HG02610 (cell line): ENCODE measurements at regions not wholly inside any gene's neighbourhood (a gene's known extent, or its start where the extent isn't known, plus 50 kb on each side); places are given as distances from the start of the nearest gene placed in this dataset.
"Not testable (repeated sequence)": the region's sequence is repeated elsewhere in the genome, so short reads cannot be mapped to it uniquely, and the experiment has no call there.

Experiments used
- ATAC-seq: cut with Tn5 transposase; IDR thresholded peaks from one replicate; pipeline ENCODE4 v1.9.1; 2021; ENCODE audit warnings: mild to moderate bottlenecking, moderate library complexity; ENCODE audit not compliant: unreplicated experiment

- ATAC-seq: not testable (repeated sequence)
Observed at GRCh38 chr4:118502967-118503366, 150.2 kb upstream of the PRSS12 start.

DNA sequence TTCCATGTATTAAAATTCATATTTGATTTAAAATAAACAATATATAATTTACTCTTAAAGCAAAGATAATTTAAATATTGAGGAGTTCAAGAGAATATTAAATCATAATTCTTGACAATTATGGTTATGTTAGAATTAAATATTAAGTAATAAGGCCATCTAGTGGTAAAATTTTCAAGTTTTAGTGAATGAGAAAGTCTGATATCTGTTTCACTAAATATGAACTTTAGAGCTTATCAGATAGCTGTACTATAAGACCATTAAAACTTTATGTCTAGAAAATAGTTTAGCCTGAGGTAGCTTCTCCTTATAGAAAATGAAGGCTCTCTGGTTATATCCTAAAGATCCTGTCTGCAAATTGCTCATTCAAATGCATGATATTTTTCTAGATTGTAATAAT is 152.1 kb upstream of the PRSS12 start:
- ATAC-seq: not testable (repeated sequence)

GRCh38 chr4:118505491-118505890 is 152.7 kb upstream of the PRSS12 start:
- ATAC-seq: not testable (repeated sequence)

- ATAC-seq: not testable (repeated sequence)
Observed at GRCh38 chr4:118512870-118513269, 160.1 kb upstream of the PRSS12 start.

- not testable (repeated sequence) for ATAC-seq
Observed at GRCh38 chr4:118514332-118514731, 161.5 kb upstream of the PRSS12 start.

GRCh38 chr4:118516107-118516506 is 163.3 kb upstream of the PRSS12 start:
- ATAC-seq: not testable (repeated sequence)

DNA sequence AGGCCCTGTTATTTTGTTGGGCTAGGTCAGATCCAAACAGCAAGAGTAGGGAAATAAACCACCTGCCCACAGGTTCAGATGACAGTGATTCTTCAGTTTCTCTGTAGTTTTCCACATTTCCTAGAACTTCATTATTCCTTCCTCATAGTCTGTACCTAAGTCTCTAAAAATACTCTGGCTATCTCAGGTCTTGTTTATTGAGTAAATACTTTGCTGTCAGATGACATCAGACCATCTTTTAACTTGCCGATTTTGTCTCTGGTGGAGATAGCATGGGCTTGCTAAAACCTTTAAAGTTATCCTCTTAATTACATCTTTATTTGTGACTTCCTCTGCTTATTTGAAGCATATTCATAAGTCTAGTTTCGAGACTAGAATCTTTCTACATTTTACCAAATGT is 155.1 kb upstream of the METTL14 start:
- not testable (repeated sequence) for ATAC-seq

- ATAC-seq: not testable (repeated sequence)
Observed at GRCh38 chr4:118531947-118532346, 153.2 kb upstream of the METTL14 start.

DNA sequence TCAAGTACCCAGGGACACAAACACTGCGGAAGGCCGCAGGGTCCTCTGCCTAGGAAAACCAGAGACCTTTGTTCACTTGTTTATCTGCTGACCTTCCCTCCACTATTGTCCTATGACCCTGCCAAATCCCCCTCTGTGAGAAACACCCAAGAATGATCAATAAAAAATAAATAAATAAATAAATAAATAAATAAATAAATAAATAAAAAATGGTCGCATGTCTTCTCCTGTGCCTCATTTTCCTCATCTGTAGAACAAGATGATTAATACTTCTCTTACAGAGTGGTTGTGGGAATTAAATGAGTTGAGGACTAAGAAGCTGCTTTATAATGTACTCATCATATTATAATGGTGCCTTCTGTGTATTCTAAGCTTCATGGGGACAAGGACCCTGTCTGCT is 149.4 kb upstream of the METTL14 start:
- ATAC-seq: not testable (repeated sequence)

DNA sequence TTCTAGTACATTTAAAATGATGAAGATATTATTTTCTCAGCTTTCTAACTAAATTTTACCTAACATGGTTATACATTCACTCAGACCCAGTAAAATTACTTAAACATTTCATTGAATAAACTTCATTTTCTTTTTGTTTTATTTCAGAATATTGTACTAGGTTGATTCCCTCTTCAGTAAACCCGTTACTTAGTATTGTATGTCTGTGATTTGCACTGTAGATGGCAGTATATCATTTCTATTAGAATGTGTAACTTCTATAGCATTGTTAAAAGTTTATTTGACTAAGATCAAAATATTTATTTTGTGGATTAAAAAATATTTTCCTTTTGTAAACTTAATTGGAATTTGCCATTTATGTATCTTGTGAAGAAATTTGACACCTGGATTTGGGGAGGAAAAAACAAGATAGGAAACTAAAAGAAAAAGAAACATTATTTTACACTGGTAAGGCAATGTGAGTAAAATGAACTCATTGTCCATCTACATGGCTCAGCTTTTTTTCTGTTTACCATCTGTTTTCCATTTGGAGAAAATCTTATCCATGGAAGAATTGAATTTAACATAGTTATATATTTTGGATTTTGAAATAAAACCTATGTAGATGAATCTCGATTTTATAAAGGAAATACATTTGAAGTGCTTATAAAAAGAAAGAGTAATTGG is 145.6 kb upstream of the METTL14 start:
- ATAC-seq: peak; percentile 67

- not testable (repeated sequence) for ATAC-seq
Observed at GRCh38 chr4:118556576-118556975, 128.6 kb upstream of the METTL14 start.

GRCh38 chr4:118557298-118557851 is 127.8 kb upstream of the METTL14 start:
- ATAC-seq: no peak

DNA sequence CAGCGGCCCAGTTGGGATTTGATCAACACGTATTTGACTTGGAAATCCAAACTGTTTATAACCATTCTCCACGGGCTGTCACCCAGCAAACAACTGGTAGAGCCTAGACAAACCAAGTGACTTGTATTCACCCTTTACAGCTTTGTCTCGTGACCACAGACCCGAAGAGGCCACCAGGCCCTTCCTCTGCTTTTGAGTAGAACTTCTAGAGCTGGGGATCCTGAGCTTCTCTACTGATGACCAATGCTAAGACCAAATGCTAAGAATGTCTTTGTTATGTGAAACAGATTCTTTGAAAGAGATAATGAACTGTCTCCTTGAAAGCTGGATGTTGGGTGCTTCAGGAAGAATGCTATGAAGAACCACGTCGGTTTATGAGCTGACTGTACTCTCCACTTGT is 127.0 kb upstream of the METTL14 start:
- not testable (repeated sequence) for ATAC-seq

- ATAC-seq: not testable (repeated sequence)
Observed at GRCh38 chr4:118561559-118561958, 123.6 kb upstream of the METTL14 start.

- ATAC-seq: peak; percentile 84
Observed at GRCh38 chr4:118566003-118566513, 119.1 kb upstream of the METTL14 start.

DNA sequence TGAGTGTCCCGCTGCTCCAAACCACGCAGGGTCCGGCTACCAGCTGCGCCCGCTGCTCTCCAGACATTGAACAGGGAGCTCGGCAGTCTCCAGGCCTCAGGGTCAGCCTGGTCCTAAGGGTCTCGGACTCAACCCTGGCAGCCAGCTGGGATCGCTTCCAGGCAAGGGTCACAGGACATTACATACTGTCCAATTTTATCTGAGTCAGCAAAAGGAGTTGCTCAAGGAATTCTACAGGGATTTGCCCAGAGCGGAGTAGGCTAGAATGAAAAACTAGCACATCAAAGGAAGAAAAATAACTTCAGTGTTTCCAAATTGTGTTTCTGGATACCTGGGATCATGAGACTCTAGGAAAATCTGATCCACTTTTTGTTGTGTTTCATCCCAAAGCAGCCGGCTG is 112.2 kb upstream of the METTL14 start:
- not testable (repeated sequence) for ATAC-seq

GRCh38 chr4:118574251-118574913 is 110.8 kb upstream of the METTL14 start:
- ATAC-seq: not testable (repeated sequence)

DNA sequence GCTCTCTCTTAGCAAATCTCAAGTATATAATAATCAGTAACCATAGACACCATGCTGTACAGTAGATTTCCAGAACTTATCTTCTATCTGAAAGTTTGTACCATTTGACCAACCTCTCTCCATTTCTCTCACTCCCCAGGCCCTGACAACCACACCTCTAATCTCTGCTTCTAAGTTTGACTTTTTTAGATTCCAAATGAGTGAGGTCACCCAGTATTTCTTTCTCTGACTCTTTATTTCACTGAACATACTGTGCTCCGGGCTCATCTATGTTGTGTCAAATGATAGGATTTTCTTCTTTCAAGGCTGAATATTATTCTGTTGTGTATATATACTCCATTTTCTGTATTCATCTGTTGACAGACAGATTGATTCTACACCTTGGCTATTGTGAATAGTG is 110.1 kb upstream of the METTL14 start:
- ATAC-seq: not testable (repeated sequence)

GRCh38 chr4:118575726-118576125 is 109.5 kb upstream of the METTL14 start:
- ATAC-seq: not testable (repeated sequence)

DNA sequence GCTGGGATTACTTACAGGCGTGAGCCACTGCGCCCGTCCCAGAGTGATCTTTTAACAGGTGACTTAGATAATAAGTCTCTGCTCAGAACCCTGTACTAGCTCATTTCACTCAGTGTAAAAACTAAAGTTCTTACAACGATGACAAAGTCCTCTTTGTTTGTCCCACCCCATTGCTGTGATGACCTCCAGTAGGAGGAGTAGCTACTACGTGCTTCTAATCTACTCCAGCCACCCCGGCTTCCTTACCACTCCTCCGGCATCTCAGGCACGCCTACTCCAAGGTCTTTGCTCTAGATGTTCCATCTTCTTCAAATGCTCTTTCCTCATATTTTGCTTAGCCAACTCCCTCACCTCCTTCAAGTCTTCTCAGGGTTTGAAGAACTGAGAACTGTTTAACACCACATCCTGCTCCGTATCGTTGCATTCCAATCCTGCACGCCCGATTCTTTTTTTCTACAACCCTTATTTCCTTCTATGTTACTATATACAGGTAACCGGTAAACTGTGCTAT is 108.4 kb upstream of the METTL14 start:
- ATAC-seq: not testable (repeated sequence)

DNA sequence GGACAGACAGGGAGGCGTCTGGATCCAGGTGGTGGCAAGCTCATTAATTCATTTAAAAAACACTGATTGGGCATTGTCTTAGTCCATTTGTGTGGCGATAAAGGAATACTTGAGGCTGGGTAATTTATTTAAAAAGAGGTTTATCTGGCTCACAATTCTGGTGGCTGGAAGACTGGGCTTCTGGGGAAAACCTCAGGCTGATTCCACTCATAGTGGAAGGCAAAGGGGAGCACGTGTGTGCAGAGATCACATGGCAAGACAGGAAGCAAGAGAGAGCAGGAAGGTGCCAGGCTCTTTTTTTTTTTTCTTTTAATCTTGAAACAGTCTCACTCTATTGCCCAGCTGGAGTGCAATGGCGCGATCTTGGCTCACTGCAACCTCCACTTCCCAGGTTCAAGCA is 100.2 kb upstream of the METTL14 start:
- no peak for ATAC-seq

DNA sequence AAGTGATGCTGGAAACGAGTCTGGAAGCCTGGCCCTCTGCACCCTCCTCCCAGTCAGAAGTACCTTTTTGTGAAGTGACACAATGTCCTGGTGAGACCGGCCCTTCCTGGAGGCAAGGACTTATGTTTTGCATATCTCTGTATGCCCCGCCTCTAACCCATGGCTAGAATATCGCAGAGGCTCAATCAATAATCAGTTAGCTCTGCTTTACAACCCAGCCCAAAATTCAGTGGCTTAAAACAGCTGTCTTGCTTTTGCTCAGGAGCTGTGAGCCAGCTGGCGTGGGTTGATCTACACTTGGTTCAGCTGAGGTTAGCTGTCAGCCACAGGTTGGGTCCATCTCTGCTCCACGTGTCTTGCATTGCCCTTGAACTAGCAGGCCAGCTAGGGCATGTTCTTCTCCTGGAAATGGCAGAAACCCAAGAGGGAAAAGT is 98.8 kb upstream of the METTL14 start:
- ATAC-seq: no peak
